ENCODE measurements at regions not wholly inside any gene's neighbourhood (a gene's known extent, or its start where the extent isn't known, plus 50 kb on each side); places are given as distances from the start of the nearest gene placed in this dataset.

GRCh38 chr5:101955891-101956290 lies 340.2 kb downstream of the SLCO4C1 start:
- FAIRE-seq (no peak), DNase-seq (ENCODE audit: low read depth in 1 of 2, low spot score in 2 of 2) (no peak)
- Histone ChIP-seq H3K27me3 (replicated peaks in 1 of 4; ENCODE audit: control insufficient read depth in 3 of 4, extremely low read depth in 1 of 4, insufficient read depth in 3 of 4, low read length in 3 of 4) (no peaks in the 10 kb centered on the region), H4K20me1 (replicated peaks in 1 of 2; ENCODE audit: control insufficient read depth in 1 of 2, insufficient read depth in 2 of 2, low read length in 2 of 2) (no peaks in the 10 kb centered on the region), H3K27ac (ENCODE audit: low read depth, low read length) (no peak overlapping the region), H3K23me2 (ENCODE audit: low read depth, low read length) (no peaks in the 10 kb centered on the region), H2BK20ac (ENCODE audit: low read length) (no peak overlapping the region), H2BK120ac (replicated peaks; ENCODE audit: low read depth, low read length) (no peak overlapping the region), H3K56ac (replicated peaks; ENCODE audit: insufficient read length, low read depth, low read length) (no peak overlapping the region), H4K8ac (ENCODE audit: extremely low read depth, insufficient read depth, low read length) (no peak overlapping the region), H3K36me3 (ENCODE audit: control insufficient read depth in 2 of 4, insufficient read depth in 4 of 4, low read length in 3 of 4) (no peaks in the 10 kb centered on the region; a peak in 1 of 8 replicates), H4K5ac (ENCODE audit: insufficient read length, low read depth, low read length) (no peak overlapping the region), H2AK5ac (ENCODE audit: low read depth, low read length) (no peak overlapping the region), H4K91ac (replicated peaks; ENCODE audit: insufficient read length, low read length) (no peak overlapping the region), H3K4ac (replicated peaks; ENCODE audit: insufficient read length, low read depth, low read length) (no peak overlapping the region), H3K4me3 (ENCODE audit: extremely low read depth in 1 of 4, insufficient read depth in 2 of 4, low read depth in 3 of 4, low read length in 4 of 4) (no peak overlapping the region), H3K9me3 (ENCODE audit: insufficient read depth in 2 of 2, low read depth in 1 of 2, low read length in 1 of 2) (no peaks in the 10 kb centered on the region), H3K9ac (replicated peaks in 1 of 4; ENCODE audit: extremely low read depth in 1 of 4, low read depth in 3 of 4, low read length in 3 of 4) (no peak overlapping the region), H3K4me1 (replicated peaks in 1 of 4; ENCODE audit: control insufficient read depth in 3 of 4, insufficient read depth in 4 of 4, low read length in 3 of 4) (no peaks in the 10 kb centered on the region), H2BK12ac (ENCODE audit: low read depth, low read length) (no peak overlapping the region), H2BK15ac (ENCODE audit: low read length) (no peak overlapping the region), H3K79me1 (ENCODE audit: low read depth, low read length) (no peaks in the 10 kb centered on the region), H3K79me2 (ENCODE audit: control insufficient read depth in 1 of 2, insufficient read depth in 2 of 2, low read length in 2 of 2) (no peaks in the 10 kb centered on the region), H3K4me2 (ENCODE audit: insufficient read depth in 1 of 2, low read depth in 2 of 2, low read length in 2 of 2) (no peak overlapping the region), H3K23ac (ENCODE audit: insufficient read length) (no peak overlapping the region), H2BK5ac (ENCODE audit: low read depth, low read length) (no peak overlapping the region), H3K14ac (ENCODE audit: insufficient read length) (no peak overlapping the region), H2AFZ (ENCODE audit: low read length) (no peak overlapping the region), H3K18ac (ENCODE audit: extremely low read depth, low read length) (no peak overlapping the region)
- 85% methylated on average over 1 of the region's 1 CpG; no CpG with 5 or more reads in 1 of the 2 experiments for WGBS, 2 experiments (ENCODE audit: extremely low coverage in 1 of 2, insufficient coverage in 1 of 2, insufficient read length in 1 of 2, insufficient replicate concordance in 2 of 2, low coverage in 1 of 2, low lambda C conversion rate in 2 of 2, missing lambda C conversion rate in 1 of 2)
- CTCF ChIA-PET (ENCODE audit: partially characterized antibody): interaction anchor here (1.2 to 1.3 kb wide), 3 partner anchors 14 to 226 kb away, joined by 3 to 7 read pairs (median 3); no protein-coding TSS in a partner anchor
- TF ChIP-seq RNF2 (IDR thresholded peaks at IDR 0.05; ENCODE audit: borderline replicate concordance, low read depth, low read length, missing control alignments, poor library complexity, severe bottlenecking): no peak
- TF ChIP-seq TAF1 (IDR thresholded peaks at IDR 0.05; ENCODE audit: low read depth, low read length): no peak
- TF ChIP-seq CTBP2 (IDR thresholded peaks at IDR 0.05; ENCODE audit: borderline replicate concordance, insufficient read depth, insufficient read length, low read length): no peak
- no peak for TF ChIP-seq POLR2AphosphoS5 (IDR thresholded peaks at IDR 0.05; ENCODE audit: low read depth, low read length)
- no peak for TF ChIP-seq EZH2 (IDR thresholded peaks at IDR 0.05; ENCODE audit: low read depth, low read length, severe bottlenecking)
- no peak for TF ChIP-seq CHD1 (IDR thresholded peaks at IDR 0.05; ENCODE audit: low read depth, low read length)
- TF ChIP-seq SRF (IDR thresholded peaks at IDR 0.05; ENCODE audit: low read depth, low read length): no peak
- POLR2A ChIA-PET (ENCODE audit: partially characterized antibody): interaction anchor here (0.6 kb wide), 1 partner anchor 511 kb away, joined by 4 read pairs; no protein-coding TSS in a partner anchor

All from H1 (cell line).